ENCODE measurements at regions not wholly inside any gene's neighbourhood (a gene's known extent, or its start where the extent isn't known, plus 50 kb on each side); places are given as distances from the start of the nearest gene placed in this dataset.

GRCh38 chr1:114342376-114342775, 168.6 kb downstream of the TRIM33 start:
- DNase-seq (ENCODE audit: low spot score) = no peak
- TF ChIP-seq POLR2AphosphoS5 (IDR thresholded peaks at IDR 0.05) = no peak
- no peak for TF ChIP-seq CTCF (IDR thresholded peaks at IDR 0.05)
- no peak for TF ChIP-seq POLR2A (IDR thresholded peaks at IDR 0.05)
- Histone ChIP-seq H3K27me3 (replicated peaks; ENCODE audit: insufficient read depth) (no peaks in the 10 kb centered on the region), H3K4me1 (replicated peaks) (peaks cover 7% of the 10 kb centered on the region), H3K27ac (no peak overlapping the region), H3K9me3 (no peaks in the 10 kb centered on the region), H3K36me3 (no peaks in the 10 kb centered on the region), H3K4me3 (no peak overlapping the region)
- intact Hi-C loops (cut with DNase I) = no loop called here
- 84% methylated on average over 3 of the region's 3 CpGs for WGBS

- WGBS = 34% methylated on average over 6 of the region's 6 CpGs
- no peak for DNase-seq (ENCODE audit: low spot score)
- H3K27ac ChIP-seq = no peak overlapping the region
Measured at GRCh38 chr1:114341856-114342255, 169.1 kb downstream of the TRIM33 start.

GRCh38 chr1:114341299-114341698, 169.7 kb downstream of the TRIM33 start:
- Histone ChIP-seq H3K9me3 (no peaks in the 10 kb centered on the region), H3K27ac (no peak overlapping the region), H3K4me3 (no peak overlapping the region), H3K36me3 (no peaks in the 10 kb centered on the region), H3K4me1 (replicated peaks) (peaks cover 5% of the 10 kb centered on the region), H3K27me3 (replicated peaks; ENCODE audit: insufficient read depth) (no peaks in the 10 kb centered on the region)
- TF ChIP-seq POLR2A (IDR thresholded peaks at IDR 0.05) = no peak
- no peak for TF ChIP-seq POLR2AphosphoS5 (IDR thresholded peaks at IDR 0.05)
- TF ChIP-seq CTCF (IDR thresholded peaks at IDR 0.05) = no peak
- no peak for DNase-seq (ENCODE audit: low spot score)
- 78% methylated on average over 3 of the region's 3 CpGs for WGBS
- intact Hi-C loops (cut with DNase I) = no loop called here

More at GRCh38 chr1:114341856-114342255, 169.1 kb downstream of the TRIM33 start:
- Histone ChIP-seq H3K9me3 (no peaks in the 10 kb centered on the region), H3K36me3 (no peaks in the 10 kb centered on the region), H3K4me3 (no peak overlapping the region), H3K4me1 (replicated peaks) (peaks cover 7% of the 10 kb centered on the region), H3K27me3 (replicated peaks; ENCODE audit: insufficient read depth) (no peaks in the 10 kb centered on the region)
- TF ChIP-seq CTCF (IDR thresholded peaks at IDR 0.05) (no peak), POLR2AphosphoS5 (IDR thresholded peaks at IDR 0.05) (no peak), POLR2A (IDR thresholded peaks at IDR 0.05) (no peak)
- intact Hi-C loops (cut with DNase I) = no loop called here

GRCh38 chr1:114340892-114341291, 170.1 kb downstream of the TRIM33 start:
- intact Hi-C loops (cut with DNase I) = no loop called here
- Histone ChIP-seq H3K9me3 (no peaks in the 10 kb centered on the region), H3K36me3 (no peaks in the 10 kb centered on the region), H3K27ac (no peak overlapping the region), H3K27me3 (replicated peaks; ENCODE audit: insufficient read depth) (no peaks in the 10 kb centered on the region), H3K4me3 (no peak overlapping the region), H3K4me1 (replicated peaks) (peaks cover 1% of the 10 kb centered on the region)
- no peak for DNase-seq (ENCODE audit: low spot score)
- 89% methylated on average over 1 of the region's 1 CpG for WGBS
- TF ChIP-seq POLR2A (IDR thresholded peaks at IDR 0.05) (no peak), CTCF (IDR thresholded peaks at IDR 0.05) (no peak)

GRCh38 chr1:114339379-114339778, 171.6 kb downstream of the TRIM33 start:
- no peak overlapping the region for H3K27ac ChIP-seq
- no peaks in the 10 kb centered on the region for H3K4me1 ChIP-seq (replicated peaks)
- H3K27me3 ChIP-seq (replicated peaks; ENCODE audit: insufficient read depth) = no peaks in the 10 kb centered on the region
- H3K9me3 ChIP-seq = no peaks in the 10 kb centered on the region
- TF ChIP-seq POLR2AphosphoS5 (IDR thresholded peaks at IDR 0.05) = no peak
- TF ChIP-seq POLR2A (IDR thresholded peaks at IDR 0.05) = no peak
- no peak for TF ChIP-seq CTCF (IDR thresholded peaks at IDR 0.05)
- DNase-seq (ENCODE audit: low spot score) = no peak
- H3K36me3 ChIP-seq = no peaks in the 10 kb centered on the region
- intact Hi-C loops (cut with DNase I) = no loop called here
- H3K4me3 ChIP-seq = no peak overlapping the region
- WGBS = 86% methylated on average over 6 of the region's 6 CpGs

All from prostate gland (tissue), 2 donors.